Hepatocyte (in vitro differentiated cells): ENCODE measurements at regions not wholly inside any gene's neighbourhood (a gene's known extent, or its start where the extent isn't known, plus 50 kb on each side); places are given as distances from the start of the nearest gene placed in this dataset.
"Not testable (repeated sequence)": the region's sequence is repeated elsewhere in the genome, so short reads cannot be mapped to it uniquely, and the experiment has no call there.

ENCODE experiments used
- DNase-seq: peaks from one replicate; pipeline ENCODE4 v3.0.0-alpha.2; 2016; ENCODE audit warnings: low spot score
- H2AFZ ChIP-seq: fragments of 200-600 bp; sonication (generic); 2 replicates; pipeline ENCODE4 v1.6.0; 2016; ENCODE audit warnings: antibody characterized with exemption, mild to moderate bottlenecking
- H3K27ac ChIP-seq: fragments of 200-600 bp; sonication (generic); 2 replicates; pipeline ENCODE4 v1.5.1; 2016; ENCODE audit warnings: mild to moderate bottlenecking
- H3K27me3 ChIP-seq: fragments of 200-600 bp; sonication (generic); 2 replicates; pipeline ENCODE4 v1.6.1; 2016
- H3K36me3 ChIP-seq: fragments of 200-600 bp; sonication (generic); replicated peaks from 2 replicates; pipeline ENCODE4 v1.5.1; 2016; ENCODE audit warnings: low read depth; ENCODE audit not compliant: insufficient read depth
- H3K4me1 ChIP-seq: fragments of 200-600 bp; sonication (generic); 2 replicates; pipeline ENCODE4 v1.5.1; 2016; ENCODE audit warnings: mild to moderate bottlenecking, moderate library complexity; ENCODE audit not compliant: insufficient read depth
- H3K4me2 ChIP-seq: fragments of 200-600 bp; sonication (generic); 2 replicates; pipeline ENCODE4 v1.6.0; 2016
- H3K4me3 ChIP-seq: fragments of 200-600 bp; sonication (generic); 2 replicates; pipeline ENCODE4 v1.5.1; 2016; ENCODE audit warnings: mild to moderate bottlenecking
- H3K79me2 ChIP-seq: fragments of 200-600 bp; sonication (generic); 2 replicates; pipeline ENCODE4 v1.6.0; 2017; ENCODE audit warnings: mild to moderate bottlenecking
- H3K9me2 ChIP-seq: fragments of 200-600 bp; sonication (generic); replicated peaks from 2 replicates; pipeline ENCODE4 v1.6.0; 2017; ENCODE audit warnings: mild to moderate bottlenecking; ENCODE audit not compliant: insufficient read depth
- H3K9me3 ChIP-seq: fragments of 200-600 bp; sonication (generic); 2 replicates; pipeline ENCODE4 v1.5.1; 2016; ENCODE audit warnings: low read depth, mild to moderate bottlenecking
- H4K20me1 ChIP-seq: fragments of 200-600 bp; sonication (generic); 2 replicates; pipeline ENCODE4 v1.6.0; 2016; ENCODE audit warnings: mild to moderate bottlenecking; ENCODE audit not compliant: insufficient read depth, poor library complexity, severe bottlenecking
- CTCF ChIP-seq: fragments of 200-600 bp; sonication (generic); IDR thresholded peaks from 2 replicates; pipeline ENCODE4 v1.5.1; 2016; ENCODE audit warnings: antibody characterized with exemption, mild to moderate bottlenecking; ENCODE audit not compliant: poor library complexity
- EZH2 ChIP-seq: fragments of 200-600 bp; sonication (generic); IDR thresholded peaks from 2 replicates; pipeline ENCODE4 v1.6.1; 2016; ENCODE audit warnings: antibody characterized with exemption, mild to moderate bottlenecking, borderline replicate concordance
- EZH2phosphoT487 ChIP-seq: fragments of 200-600 bp; sonication (generic); IDR thresholded peaks from one replicate; pipeline ENCODE4 v1.6.1; 2018; ENCODE audit warnings: antibody characterized with exemption, mild to moderate bottlenecking, low read depth, moderate library complexity; ENCODE audit not compliant: unreplicated experiment, severe bottlenecking
- WGBS: methylation state at CpG from one replicate; pipeline ENCODE4 v1.1.6; 2016; ENCODE audit warnings: low lambda C conversion rate; ENCODE audit errors: missing lambda C conversion rate; 5-methylcytosine and 5-hydroxymethylcytosine counted together

- H3K4me3 ChIP-seq, result no peak overlapping the region
- H4K20me1 ChIP-seq, result no peaks in the 10 kb centered on the region
- H3K36me3 ChIP-seq, result no peaks in the 10 kb centered on the region
- H3K4me1 ChIP-seq, result no peaks in the 10 kb centered on the region
- no peak overlapping the region for H2AFZ ChIP-seq
- no peaks in the 10 kb centered on the region for H3K9me3 ChIP-seq
- TF ChIP-seq EZH2 (no peak), CTCF (no peak), EZH2phosphoT487 (no peak)
- DNase-seq, result no peak
- H3K27ac ChIP-seq, result no peak overlapping the region
- H3K9me2 ChIP-seq, result no peaks in the 10 kb centered on the region
- WGBS, result 77% methylated on average over 4 of the region's 4 CpGs
- no peak overlapping the region for H3K4me2 ChIP-seq
- H3K79me2 ChIP-seq, result no peaks in the 10 kb centered on the region
- H3K27me3 ChIP-seq, result no peaks in the 10 kb centered on the region
Measured at GRCh38 chr10:33963729-33964128, 629.3 kb upstream of the NRP1 start.

GRCh38 chr10:33956322-33956721, 621.9 kb upstream of the NRP1 start:
- 87% methylated on average over 4 of the region's 4 CpGs for WGBS
- DNase-seq, H3K79me2 ChIP-seq, H3K9me3 ChIP-seq, H3K4me3 ChIP-seq, H3K36me3 ChIP-seq, H3K9me2 ChIP-seq, H2AFZ ChIP-seq, H3K27me3 ChIP-seq, H3K4me2 ChIP-seq, H3K27ac ChIP-seq, H3K4me1 ChIP-seq, H4K20me1 ChIP-seq: not testable (repeated sequence)

- DNase-seq, result no peak
- no peaks in the 10 kb centered on the region for H4K20me1 ChIP-seq
- H3K27ac ChIP-seq, result no peak overlapping the region
- no peaks in the 10 kb centered on the region for H3K79me2 ChIP-seq
- H3K4me2 ChIP-seq, result no peak overlapping the region
- no peaks in the 10 kb centered on the region for H3K4me1 ChIP-seq
- WGBS, result 97% methylated on average over 1 of the region's 1 CpG
- H3K4me3 ChIP-seq, result no peak overlapping the region
- H3K27me3 ChIP-seq, result no peaks in the 10 kb centered on the region
- no peaks in the 10 kb centered on the region for H3K9me2 ChIP-seq
- no peak for TF ChIP-seq EZH2phosphoT487
- TF ChIP-seq EZH2, result no peak
- TF ChIP-seq CTCF, result no peak
- no peak overlapping the region for H2AFZ ChIP-seq
- no peaks in the 10 kb centered on the region for H3K36me3 ChIP-seq
- H3K9me3 ChIP-seq, result no peaks in the 10 kb centered on the region
Measured at GRCh38 chr10:33955676-33956075, 621.2 kb upstream of the NRP1 start.

- Histone ChIP-seq H3K36me3 (no peaks in the 10 kb centered on the region), H3K4me2 (no peak overlapping the region), H4K20me1 (no peaks in the 10 kb centered on the region), H3K4me3 (no peak overlapping the region), H3K79me2 (no peaks in the 10 kb centered on the region), H3K4me1 (no peaks in the 10 kb centered on the region), H3K9me2 (no peaks in the 10 kb centered on the region), H3K9me3 (no peaks in the 10 kb centered on the region), H2AFZ (no peak overlapping the region), H3K27me3 (no peaks in the 10 kb centered on the region), H3K27ac (no peak overlapping the region)
- TF ChIP-seq EZH2phosphoT487 (no peak), CTCF (no peak), EZH2 (no peak)
- 96% methylated on average over 8 of the region's 8 CpGs for WGBS
- no peak for DNase-seq
Measured at GRCh38 chr10:33952692-33953360, 618.4 kb upstream of the NRP1 start.
